Transverse colon (tissue), 3 donors: ENCODE measurements at regions not wholly inside any gene's neighbourhood (a gene's known extent, or its start where the extent isn't known, plus 50 kb on each side); places are given as distances from the start of the nearest gene placed in this dataset.

ENCODE experiments used
- POLR2A ChIP-seq: fragments of 450-650 bp; IDR thresholded peaks from one replicate; pipeline ENCODE4 v1.6.1; 2016; ENCODE audit warnings: antibody characterized with exemption, mild to moderate bottlenecking, moderate library complexity
- TF ChIP-seq, protein P1 (sequence below), 5 experiments: fragments of 200-600 bp in 3 of 5; fragments of 450-650 bp in 2 of 5; sonication (generic) in 3 of 5; IDR thresholded peaks; 1 replicate in 2 of 5; 2 replicates in 3 of 5; pipeline ENCODE4 v1.5.1; 2016 to 2017; ENCODE audit warnings: antibody characterized with exemption in 5 of 5, inconsistent platforms in 3 of 5, mild to moderate bottlenecking in 2 of 5, moderate library complexity in 1 of 5

DNA sequence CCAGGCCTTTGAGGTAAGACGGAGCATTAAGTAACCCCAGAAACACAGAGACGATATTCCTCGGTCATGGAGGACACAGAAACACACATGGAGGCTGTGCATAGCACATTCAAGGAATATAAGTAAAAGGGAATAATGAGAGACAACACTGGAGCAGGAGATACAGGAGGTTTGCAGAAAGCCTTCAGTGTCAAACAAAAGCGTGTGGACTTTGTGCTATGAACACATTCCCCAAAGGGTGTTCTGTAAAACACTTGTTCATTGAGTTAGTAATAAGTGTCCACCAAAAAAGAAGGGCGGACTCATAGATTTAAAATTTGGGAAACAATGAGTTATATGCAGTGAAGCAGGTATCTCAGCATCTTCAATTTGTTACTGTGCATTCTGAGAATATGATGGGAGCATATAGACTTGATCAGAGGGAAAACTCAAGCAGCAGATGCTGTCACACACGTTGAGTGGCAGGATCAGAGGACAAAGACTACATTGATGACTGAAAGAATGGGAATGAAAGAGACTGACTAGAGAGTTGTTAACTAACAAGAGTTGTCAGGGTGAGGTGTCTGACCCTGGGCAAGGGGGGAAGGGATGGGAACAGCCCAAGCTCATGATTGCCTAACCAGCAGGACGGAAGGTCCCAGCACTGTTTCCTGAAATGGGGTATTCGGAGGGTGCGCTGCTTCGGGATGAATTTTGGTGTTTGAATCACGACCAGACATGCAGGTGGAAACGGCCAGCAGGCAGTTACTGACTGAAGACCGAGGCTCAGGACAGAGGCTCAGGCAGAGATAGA, 85.2 kb upstream of the VIPR2 start:
- no peak for TF ChIP-seq POLR2A
- TF ChIP-seq, protein P1, sequence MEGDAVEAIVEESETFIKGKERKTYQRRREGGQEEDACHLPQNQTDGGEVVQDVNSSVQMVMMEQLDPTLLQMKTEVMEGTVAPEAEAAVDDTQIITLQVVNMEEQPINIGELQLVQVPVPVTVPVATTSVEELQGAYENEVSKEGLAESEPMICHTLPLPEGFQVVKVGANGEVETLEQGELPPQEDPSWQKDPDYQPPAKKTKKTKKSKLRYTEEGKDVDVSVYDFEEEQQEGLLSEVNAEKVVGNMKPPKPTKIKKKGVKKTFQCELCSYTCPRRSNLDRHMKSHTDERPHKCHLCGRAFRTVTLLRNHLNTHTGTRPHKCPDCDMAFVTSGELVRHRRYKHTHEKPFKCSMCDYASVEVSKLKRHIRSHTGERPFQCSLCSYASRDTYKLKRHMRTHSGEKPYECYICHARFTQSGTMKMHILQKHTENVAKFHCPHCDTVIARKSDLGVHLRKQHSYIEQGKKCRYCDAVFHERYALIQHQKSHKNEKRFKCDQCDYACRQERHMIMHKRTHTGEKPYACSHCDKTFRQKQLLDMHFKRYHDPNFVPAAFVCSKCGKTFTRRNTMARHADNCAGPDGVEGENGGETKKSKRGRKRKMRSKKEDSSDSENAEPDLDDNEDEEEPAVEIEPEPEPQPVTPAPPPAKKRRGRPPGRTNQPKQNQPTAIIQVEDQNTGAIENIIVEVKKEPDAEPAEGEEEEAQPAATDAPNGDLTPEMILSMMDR (IDR thresholded peaks at IDR 0.05), result no peak
